ENCODE measurements at regions not wholly inside any gene's neighbourhood (a gene's known extent, or its start where the extent isn't known, plus 50 kb on each side); places are given as distances from the start of the nearest gene placed in this dataset.
"Not testable (repeated sequence)": the region's sequence is repeated elsewhere in the genome, so short reads cannot be mapped to it uniquely, and the experiment has no call there.

GRCh38 chr11:87812571-87813365 is 362.5 kb downstream of the RAB38 start:
- intact Hi-C loops (cut with DNase I) = no loop called here
- TF ChIP-seq CTCF (IDR thresholded peaks at IDR 0.05) = no peak

GRCh38 chr11:87810486-87810885 is 364.8 kb downstream of the RAB38 start:
- H3K27me3 ChIP-seq = no peaks in the 10 kb centered on the region
- H3K27ac ChIP-seq = no peak overlapping the region
- no peaks in the 10 kb centered on the region for H3K4me1 ChIP-seq
- no peak for ATAC-seq
- H3K36me3 ChIP-seq = no peaks in the 10 kb centered on the region
- DNase-seq = no peak
- intact Hi-C loops (cut with DNase I) = no loop called here
- no peak overlapping the region for H3K4me3 ChIP-seq
- H3K9me3 ChIP-seq = no peaks in the 10 kb centered on the region
- no peak for TF ChIP-seq CTCF (IDR thresholded peaks at IDR 0.05)

More at GRCh38 chr11:87812571-87813365, 362.5 kb downstream of the RAB38 start:
- Histone ChIP-seq H3K4me3 (no peak overlapping the region), H3K27ac (no peak overlapping the region), H3K27me3 (no peaks in the 10 kb centered on the region), H3K4me1 (no peaks in the 10 kb centered on the region), H3K36me3 (no peaks in the 10 kb centered on the region), H3K9me3 (no peaks in the 10 kb centered on the region)
- no peak for ATAC-seq
- no peak for DNase-seq

GRCh38 chr11:87809256-87809655 is 366.0 kb downstream of the RAB38 start:
- ATAC-seq (no peak), DNase-seq (no peak)
- Histone ChIP-seq H3K27ac (no peak overlapping the region), H3K36me3 (no peaks in the 10 kb centered on the region), H3K27me3 (no peaks in the 10 kb centered on the region), H3K4me3 (no peak overlapping the region), H3K4me1 (no peaks in the 10 kb centered on the region), H3K9me3 (no peaks in the 10 kb centered on the region)
- TF ChIP-seq CTCF (IDR thresholded peaks at IDR 0.05) = no peak
- intact Hi-C loops (cut with DNase I) = no loop called here

- H3K4me1 ChIP-seq = no peaks in the 10 kb centered on the region
- H3K9me3 ChIP-seq = no peaks in the 10 kb centered on the region
- no peak for ATAC-seq
- intact Hi-C loops (cut with DNase I) = no loop called here
- no peaks in the 10 kb centered on the region for H3K27me3 ChIP-seq
- no peak for TF ChIP-seq CTCF (IDR thresholded peaks at IDR 0.05)
- no peak overlapping the region for H3K27ac ChIP-seq
- no peaks in the 10 kb centered on the region for H3K36me3 ChIP-seq
- no peak overlapping the region for H3K4me3 ChIP-seq
- no peak for DNase-seq
Observed at GRCh38 chr11:87804176-87804575, 371.1 kb downstream of the RAB38 start.

- DNase-seq (no peak), ATAC-seq (no peak)
- no peaks in the 10 kb centered on the region for H3K27me3 ChIP-seq
- H3K4me3 ChIP-seq = no peak overlapping the region
- no peaks in the 10 kb centered on the region for H3K4me1 ChIP-seq
- intact Hi-C loops (cut with DNase I) = no loop called here
- TF ChIP-seq CTCF (IDR thresholded peaks at IDR 0.05) = no peak
- no peaks in the 10 kb centered on the region for H3K36me3 ChIP-seq
- H3K9me3 ChIP-seq = no peaks in the 10 kb centered on the region
- H3K27ac ChIP-seq = no peak overlapping the region
Observed at GRCh38 chr11:87803748-87804147, 371.5 kb downstream of the RAB38 start.

GRCh38 chr11:87784862-87785261 is 390.4 kb downstream of the RAB38 start:
- H3K4me1 ChIP-seq; H3K36me3 ChIP-seq; H3K27ac ChIP-seq; H3K9me3 ChIP-seq; ATAC-seq; H3K27me3 ChIP-seq; intact Hi-C loops (cut with DNase I); H3K4me3 ChIP-seq; DNase-seq: not testable (repeated sequence)

Data from upper lobe of right lung (tissue), 1 donor.